Astrocyte of the spinal cord (primary cell): ENCODE measurements at regions not wholly inside any gene's neighbourhood (a gene's known extent, or its start where the extent isn't known, plus 50 kb on each side); places are given as distances from the start of the nearest gene placed in this dataset.

Source experiments
- DNase-seq: peaks from one replicate; pipeline ENCODE4 v3.0.0; 2011; ENCODE audit warnings: low read depth, low spot score
- H3K4me3 ChIP-seq: 2 replicates; pipeline ENCODE4 v1.5.1; 2011; ENCODE audit warnings: low read depth, mild to moderate bottlenecking, low read length, moderate library complexity
- in situ Hi-C: cut with HindIII; loops from 2 replicates; pipeline ENCODE4 v1.10.0; 2017; ENCODE audit warnings: low sequenced_read_pairs
- TF ChIP-seq, protein P1 (sequence below): IDR thresholded peaks from 2 replicates; pipeline ENCODE4 v1.5.1; 2012; ENCODE audit warnings: low read depth, mild to moderate bottlenecking, low read length, inconsistent platforms

DNA sequence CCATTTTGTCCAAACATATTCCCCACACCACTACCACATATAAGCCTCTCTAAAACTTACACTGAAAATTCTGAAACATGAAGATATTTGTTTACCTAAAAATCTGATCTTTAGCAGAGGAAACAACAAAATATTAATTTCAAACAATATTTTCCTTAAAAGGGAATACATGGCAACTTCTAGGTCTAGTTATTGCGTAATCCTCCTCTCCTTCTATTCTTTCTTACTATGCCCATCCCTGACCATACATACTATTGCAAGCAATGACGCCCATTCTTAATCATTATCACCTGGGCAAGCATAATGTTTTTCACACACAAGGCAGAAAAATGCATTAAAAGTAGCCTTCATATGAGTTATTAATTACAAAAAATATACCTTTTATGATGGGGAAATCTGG is 372.6 kb downstream of the ZEB2 start:
- H3K4me3 ChIP-seq, result no peak overlapping the region
- TF ChIP-seq, protein P1, sequence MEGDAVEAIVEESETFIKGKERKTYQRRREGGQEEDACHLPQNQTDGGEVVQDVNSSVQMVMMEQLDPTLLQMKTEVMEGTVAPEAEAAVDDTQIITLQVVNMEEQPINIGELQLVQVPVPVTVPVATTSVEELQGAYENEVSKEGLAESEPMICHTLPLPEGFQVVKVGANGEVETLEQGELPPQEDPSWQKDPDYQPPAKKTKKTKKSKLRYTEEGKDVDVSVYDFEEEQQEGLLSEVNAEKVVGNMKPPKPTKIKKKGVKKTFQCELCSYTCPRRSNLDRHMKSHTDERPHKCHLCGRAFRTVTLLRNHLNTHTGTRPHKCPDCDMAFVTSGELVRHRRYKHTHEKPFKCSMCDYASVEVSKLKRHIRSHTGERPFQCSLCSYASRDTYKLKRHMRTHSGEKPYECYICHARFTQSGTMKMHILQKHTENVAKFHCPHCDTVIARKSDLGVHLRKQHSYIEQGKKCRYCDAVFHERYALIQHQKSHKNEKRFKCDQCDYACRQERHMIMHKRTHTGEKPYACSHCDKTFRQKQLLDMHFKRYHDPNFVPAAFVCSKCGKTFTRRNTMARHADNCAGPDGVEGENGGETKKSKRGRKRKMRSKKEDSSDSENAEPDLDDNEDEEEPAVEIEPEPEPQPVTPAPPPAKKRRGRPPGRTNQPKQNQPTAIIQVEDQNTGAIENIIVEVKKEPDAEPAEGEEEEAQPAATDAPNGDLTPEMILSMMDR, result no peak
- in situ Hi-C loops, result no loop called here
- DNase-seq, result no peak

DNA sequence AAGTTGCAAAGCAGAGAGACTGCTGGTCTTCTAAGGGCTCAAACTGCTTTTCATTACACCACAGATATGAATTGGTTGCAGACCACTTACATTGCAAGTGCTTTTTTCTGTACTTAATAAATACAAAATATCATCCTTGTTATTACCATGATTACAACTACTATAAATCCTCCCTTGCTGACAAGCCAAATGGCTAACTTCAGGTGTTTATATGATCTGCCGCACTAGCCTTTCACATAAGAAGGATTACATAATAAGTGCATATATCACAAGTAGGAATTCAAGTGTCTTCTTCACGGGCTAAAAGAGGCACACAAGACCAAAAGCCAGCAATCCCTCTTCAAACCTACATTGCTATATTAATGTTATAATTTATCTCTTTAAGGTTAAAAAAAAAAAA is 373.0 kb downstream of the ZEB2 start:
- TF ChIP-seq, protein P1, result no peak
- no peak for DNase-seq
- no peak overlapping the region for H3K4me3 ChIP-seq
- in situ Hi-C loops, result no loop called here

DNA sequence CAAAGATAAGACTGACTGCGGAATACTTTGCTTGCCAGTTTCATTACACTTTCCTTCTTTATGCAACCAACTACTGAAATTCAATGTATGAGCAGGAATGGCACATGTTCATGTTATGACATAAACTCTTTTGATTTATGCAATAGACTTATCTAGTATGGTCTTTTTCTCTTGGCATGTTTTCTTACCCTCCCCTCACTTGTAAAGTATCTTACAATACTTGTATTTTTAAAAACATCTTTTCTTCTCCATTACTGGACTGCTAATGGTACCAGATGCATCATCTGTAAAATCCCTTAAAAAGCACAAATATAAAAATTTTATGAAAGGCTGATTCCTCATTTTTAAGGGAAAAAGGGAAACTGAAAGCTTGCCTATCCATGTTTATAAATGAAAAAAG is 373.8 kb downstream of the ZEB2 start:
- in situ Hi-C loops, result no loop called here
- TF ChIP-seq, protein P1, result no peak
- no peak for DNase-seq
- no peak overlapping the region for H3K4me3 ChIP-seq

DNA sequence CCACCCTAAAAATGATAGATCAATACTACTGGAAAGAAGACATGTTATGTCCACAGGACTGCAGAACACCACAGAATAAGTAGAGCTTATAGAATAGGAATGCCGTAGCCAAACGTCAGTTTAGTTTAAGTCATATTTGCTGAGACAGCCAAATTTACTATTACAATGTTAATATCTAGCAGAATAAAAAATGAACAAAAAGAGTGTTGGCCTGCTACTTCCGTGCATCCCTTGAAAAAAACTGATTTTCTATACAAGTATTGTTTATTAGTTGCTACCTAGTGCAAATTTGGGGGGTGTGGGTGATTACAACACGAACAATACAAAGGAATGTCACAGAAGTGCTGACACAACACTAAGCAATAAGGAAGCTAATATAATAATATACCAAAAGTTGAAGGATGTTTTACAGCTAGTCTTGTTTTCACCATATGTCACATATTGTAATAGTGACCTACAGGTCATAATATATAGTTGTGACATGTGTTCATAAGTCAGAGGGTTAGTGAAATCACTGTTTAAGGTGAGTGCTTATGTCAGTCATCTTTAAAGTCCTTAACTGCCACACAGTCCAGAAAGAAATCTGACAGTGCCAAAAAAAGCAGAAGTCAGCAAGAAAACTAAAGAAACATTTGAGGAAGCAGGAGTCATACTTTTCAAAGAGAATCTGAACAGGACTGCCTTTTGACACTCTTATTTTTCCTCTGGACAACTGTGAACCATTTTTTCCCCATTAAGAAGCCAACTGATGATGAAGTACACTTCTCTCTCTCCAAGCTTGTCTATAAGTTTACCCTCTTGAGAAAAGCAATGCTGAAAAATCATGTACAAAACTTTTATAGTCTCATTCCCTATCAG is 376.4 kb downstream of the ZEB2 start:
- DNase-seq, result no peak
- in situ Hi-C loops, result no loop called here
- TF ChIP-seq, protein P1, result no peak
- H3K4me3 ChIP-seq, result no peak overlapping the region

- no peak overlapping the region for H3K4me3 ChIP-seq
- in situ Hi-C loops, result no loop called here
- TF ChIP-seq, protein P1, result no peak
- no peak for DNase-seq
These were observed 379.0 kb downstream of the ZEB2 start for GRCh38 chr2:144140891-144141290.

DNA sequence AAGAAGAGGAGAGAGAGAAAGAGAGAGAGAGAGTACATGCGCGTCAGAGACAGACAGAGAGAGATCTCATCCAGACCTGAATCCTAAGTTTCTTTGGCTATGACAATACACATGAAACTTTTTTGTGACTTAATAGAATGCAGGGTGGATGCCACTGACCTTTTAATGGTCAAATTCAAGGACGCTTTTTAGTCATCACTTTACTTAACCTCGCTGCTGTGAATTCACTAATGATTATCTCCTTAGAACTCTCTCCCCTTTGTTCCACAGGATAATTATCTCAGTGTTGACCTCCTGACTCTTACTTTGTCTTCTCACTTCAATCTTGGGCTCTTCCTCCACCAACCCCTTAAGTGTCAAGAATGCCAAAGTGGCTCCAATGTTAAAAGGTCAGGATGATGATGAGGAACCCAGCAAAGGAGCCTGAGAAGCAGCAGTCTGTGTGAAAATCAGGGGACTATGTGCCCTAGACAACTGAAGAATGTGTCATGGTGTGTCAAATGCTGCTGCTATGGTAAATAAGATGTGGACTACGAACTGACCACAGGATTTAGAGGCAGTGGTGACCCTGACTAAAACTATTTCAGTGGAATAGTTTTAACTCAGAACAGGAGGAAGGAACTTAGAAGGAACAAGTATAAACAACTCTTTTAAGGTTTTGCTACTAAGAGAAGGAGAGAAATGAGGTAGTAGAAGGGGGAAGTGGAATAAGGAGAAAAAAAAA is 382.1 kb downstream of the ZEB2 start:
- peak; percentile 38 for DNase-seq
- TF ChIP-seq, protein P1, result no peak
- no peak overlapping the region for H3K4me3 ChIP-seq
- in situ Hi-C loops, result no loop called here
